Astrocyte (in vitro differentiated cells and primary cell): ENCODE measurements at regions not wholly inside any gene's neighbourhood (a gene's known extent, or its start where the extent isn't known, plus 50 kb on each side); places are given as distances from the start of the nearest gene placed in this dataset.

Experiments
- DNase-seq: peaks from one replicate; pipeline ENCODE4 v3.0.0-alpha.2; 2010; ENCODE audit warnings: low read depth
- FAIRE-seq: peaks from 2 replicates; lab custom pipeline; 2011; peaks lifted over from hg19 to GRCh38; lab: Jason Lieb, UNC
- H2AFZ ChIP-seq: 2 replicates; pipeline ENCODE4 v1.6.0; 2012; ENCODE audit warnings: low read depth, low read length, inconsistent platforms
- H3K27ac ChIP-seq: 2 replicates; pipeline ENCODE4 v1.5.1; 2011; ENCODE audit warnings: low read depth, low read length, inconsistent platforms
- H3K27me3 ChIP-seq: 2 replicates; pipeline ENCODE4 v1.6.0; 2011; ENCODE audit warnings: low read length, inconsistent platforms; ENCODE audit not compliant: insufficient read depth
- H3K36me3 ChIP-seq: 2 replicates; pipeline ENCODE4 v1.5.1; 2011; ENCODE audit warnings: low read length, inconsistent platforms; ENCODE audit not compliant: insufficient read depth
- H3K4me1 ChIP-seq: 2 replicates; pipeline ENCODE4 v1.5.1; 2011; ENCODE audit warnings: low read length, inconsistent platforms; ENCODE audit not compliant: insufficient read depth
- H3K4me2 ChIP-seq: 2 replicates; pipeline ENCODE4 v1.6.0; 2012; ENCODE audit warnings: low read length, inconsistent platforms
- H3K4me3 ChIP-seq: 2 replicates; pipeline ENCODE4 v1.5.1; 2011; ENCODE audit warnings: low read depth, mild to moderate bottlenecking, low read length, inconsistent platforms; ENCODE audit not compliant: insufficient read depth
- H3K79me2 ChIP-seq: 2 replicates; pipeline ENCODE4 v1.6.0; 2012; ENCODE audit warnings: mild to moderate bottlenecking, low read length, inconsistent platforms; ENCODE audit not compliant: insufficient read depth
- H3K9ac ChIP-seq: 2 replicates; pipeline ENCODE4 v1.6.0; 2012; ENCODE audit warnings: mild to moderate bottlenecking, low read length, inconsistent platforms
- H3K9me3 ChIP-seq: 2 replicates; pipeline ENCODE4 v1.5.1; 2012; ENCODE audit warnings: low read depth, mild to moderate bottlenecking, low read length, inconsistent platforms; ENCODE audit not compliant: insufficient read depth
- H4K20me1 ChIP-seq: 2 replicates; pipeline ENCODE4 v1.6.0; 2012; ENCODE audit warnings: low read length, inconsistent platforms; ENCODE audit not compliant: insufficient read depth
- H3K27ac Mint-ChIP-seq: one replicate; pipeline ENCODE4 v1.8.0; 2021; ENCODE audit warnings: mild to moderate bottlenecking, mixed read lengths; ENCODE audit not compliant: unreplicated experiment
- H3K27me3 Mint-ChIP-seq: one replicate; pipeline ENCODE4 v1.8.0; 2021; ENCODE audit warnings: low read depth, mixed read lengths; ENCODE audit not compliant: unreplicated experiment
- H3K36me3 Mint-ChIP-seq: one replicate; pipeline ENCODE4 v1.8.0; 2021; ENCODE audit warnings: low read depth, mixed read lengths; ENCODE audit not compliant: unreplicated experiment
- H3K4me1 Mint-ChIP-seq: one replicate; pipeline ENCODE4 v1.8.0; 2021; ENCODE audit warnings: low read depth, mixed read lengths; ENCODE audit not compliant: unreplicated experiment
- H3K4me3 Mint-ChIP-seq: one replicate; pipeline ENCODE4 v1.8.0; 2021; ENCODE audit warnings: mild to moderate bottlenecking, moderate library complexity, mixed read lengths; ENCODE audit not compliant: unreplicated experiment
- H3K9me3 Mint-ChIP-seq: one replicate; pipeline ENCODE4 v1.8.0; 2021; ENCODE audit warnings: mild to moderate bottlenecking, mixed read lengths; ENCODE audit not compliant: unreplicated experiment
- CTCF ChIP-seq: IDR thresholded peaks from 2 replicates; pipeline ENCODE4 v1.5.1; 2011; ENCODE audit warnings: low read depth, mild to moderate bottlenecking, inconsistent platforms, low read length, moderate library complexity; ENCODE audit not compliant: insufficient read depth
- EZH2 ChIP-seq: IDR thresholded peaks from 2 replicates; pipeline ENCODE4 v1.6.1; 2012; ENCODE audit warnings: mild to moderate bottlenecking, low read length, inconsistent platforms; ENCODE audit not compliant: insufficient read depth

GRCh38 chr16:48444574-48444973 is 59.4 kb upstream of the SIAH1 start:
- peak overlapping the region; percentile 11 for H3K4me3 ChIP-seq
- H4K20me1 ChIP-seq: no peaks in the 10 kb centered on the region
- Mint-ChIP-seq H3K36me3 (no peaks in the 10 kb centered on the region), H3K4me3 (no peak overlapping the region), H3K27ac (peak overlapping the region; percentile 89), H3K9me3 (peaks cover 1% of the 10 kb centered on the region), H3K27me3 (peaks cover 4% of the 10 kb centered on the region), H3K4me1 (peaks cover 11% of the 10 kb centered on the region)
- H2AFZ ChIP-seq: peak overlapping the region; percentile 88
- H3K36me3 ChIP-seq: no peaks in the 10 kb centered on the region
- peak overlapping the region; percentile 84 for H3K4me2 ChIP-seq
- H3K4me1 ChIP-seq: peaks cover 10% of the 10 kb centered on the region
- H3K9ac ChIP-seq: peak overlapping the region; percentile 81
- DNase-seq (peak; percentile 91), FAIRE-seq (peak; percentile 73)
- no peaks in the 10 kb centered on the region for H3K79me2 ChIP-seq
- H3K27ac ChIP-seq: peak overlapping the region; percentile 94
- TF ChIP-seq EZH2 (no peak), CTCF (no peak)
- no peaks in the 10 kb centered on the region for H3K9me3 ChIP-seq
- H3K27me3 ChIP-seq: no peaks in the 10 kb centered on the region

GRCh38 chr16:48442379-48442778 is 57.2 kb upstream of the SIAH1 start:
- Histone ChIP-seq H3K36me3 (no peaks in the 10 kb centered on the region), H3K27me3 (no peaks in the 10 kb centered on the region), H3K9me3 (no peaks in the 10 kb centered on the region), H3K4me3 (no peak overlapping the region), H3K9ac (no peak overlapping the region), H3K4me2 (no peak overlapping the region), H4K20me1 (no peaks in the 10 kb centered on the region), H3K79me2 (no peaks in the 10 kb centered on the region), H3K4me1 (peaks cover 10% of the 10 kb centered on the region), H3K27ac (no peak overlapping the region), H2AFZ (no peak overlapping the region)
- no peak for TF ChIP-seq CTCF
- no peak for TF ChIP-seq EZH2
- H3K4me3 Mint-ChIP-seq: no peak overlapping the region
- DNase-seq: no peak
- peaks cover 2% of the 10 kb centered on the region for H3K9me3 Mint-ChIP-seq
- peaks cover 3% of the 10 kb centered on the region for H3K27me3 Mint-ChIP-seq
- H3K4me1 Mint-ChIP-seq: peaks cover 11% of the 10 kb centered on the region
- FAIRE-seq: no peak
- H3K27ac Mint-ChIP-seq: no peak overlapping the region
- peaks cover 1% of the 10 kb centered on the region for H3K36me3 Mint-ChIP-seq

GRCh38 chr16:48441863-48442279 is 56.7 kb upstream of the SIAH1 start:
- no peak overlapping the region for H3K4me3 Mint-ChIP-seq

More at GRCh38 chr16:48441863-48442279, 56.7 kb upstream of the SIAH1 start:
- Histone ChIP-seq H3K9me3 (no peaks in the 10 kb centered on the region), H3K4me3 (no peak overlapping the region), H2AFZ (no peak overlapping the region), H3K36me3 (no peaks in the 10 kb centered on the region), H3K79me2 (no peaks in the 10 kb centered on the region), H4K20me1 (no peaks in the 10 kb centered on the region), H3K9ac (no peak overlapping the region), H3K27me3 (no peaks in the 10 kb centered on the region), H3K4me2 (no peak overlapping the region), H3K27ac (no peak overlapping the region), H3K4me1 (peaks cover 10% of the 10 kb centered on the region)
- FAIRE-seq (no peak), DNase-seq (no peak)
- Mint-ChIP-seq H3K27ac (no peak overlapping the region), H3K27me3 (peaks cover 8% of the 10 kb centered on the region), H3K4me1 (peaks cover 11% of the 10 kb centered on the region), H3K36me3 (peaks cover 2% of the 10 kb centered on the region), H3K9me3 (peaks cover 3% of the 10 kb centered on the region)
- TF ChIP-seq EZH2 (no peak), CTCF (no peak)
